ENCODE measurements at regions not wholly inside any gene's neighbourhood (a gene's known extent, or its start where the extent isn't known, plus 50 kb on each side); places are given as distances from the start of the nearest gene placed in this dataset.

DNA sequence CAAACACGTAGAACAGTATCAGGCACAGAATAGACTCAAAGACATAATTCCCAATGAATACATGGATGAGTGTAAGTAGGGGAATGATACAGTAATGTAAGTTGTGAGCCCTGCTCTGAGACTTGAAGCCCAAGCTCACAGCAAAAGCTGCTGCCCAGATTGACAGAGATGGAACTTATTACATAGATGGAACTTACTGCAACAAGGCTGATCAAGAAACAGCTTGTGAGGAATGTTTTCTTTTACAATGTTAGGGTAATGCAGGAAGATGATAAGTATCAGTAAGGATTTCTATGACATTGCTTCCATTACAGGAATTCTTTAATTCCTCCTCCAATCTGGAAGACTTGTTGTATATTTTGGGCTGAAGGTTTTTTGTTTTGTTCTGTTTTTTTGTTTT is 278.4 kb downstream of the IL15 start:
- ATAC-seq (no peak), DNase-seq (ENCODE audit: low read depth, low spot score) (no peak)
- Histone ChIP-seq H3K27ac (ENCODE audit: low read depth, low read length) (no peak overlapping the region), H3K36me3 (ENCODE audit: control insufficient read depth in 1 of 2, insufficient read depth in 2 of 2, low read length in 2 of 2) (no peaks in the 10 kb centered on the region), H3K27me3 (ENCODE audit: insufficient read depth, low read length) (no peaks in the 10 kb centered on the region), H2AFZ (ENCODE audit: low read depth, low read length, poor library complexity, severe bottlenecking) (no peak overlapping the region), H3K9me2 (ENCODE audit: insufficient read depth) (no peaks in the 10 kb centered on the region), H3K79me2 (ENCODE audit: insufficient read depth, low read length) (no peaks in the 10 kb centered on the region), H3K4me1 (ENCODE audit: control insufficient read depth in 1 of 2, insufficient read depth in 2 of 2, low read length in 2 of 2) (no peaks in the 10 kb centered on the region), H3K9me3 (ENCODE audit: control insufficient read depth in 1 of 2, insufficient read depth in 1 of 2, low read depth in 1 of 2, low read length in 2 of 2) (no peaks in the 10 kb centered on the region), H3K9ac (ENCODE audit: low read length) (no peak overlapping the region), H3K4me2 (ENCODE audit: low read length) (no peak overlapping the region), H4K20me1 (ENCODE audit: insufficient read depth) (no peaks in the 10 kb centered on the region), H3K4me3 (replicated peaks in 1 of 2; ENCODE audit: low read depth in 1 of 2, low read length in 2 of 2) (no peak overlapping the region)
- intact Hi-C loops (cut with micrococcal nuclease): no loop called here
- ChIA-PET POLR2A (no interaction called here), RAD21 (ENCODE audit: low non-redundant PET in 1 of 2, low total read pairs in 2 of 2, uncharacterized antibody in 2 of 2, unreplicated experiment in 2 of 2) (no interaction called here), CTCF (no interaction called here)
- BruUV-seq (replicated peaks): no TSS peak
- TF ChIP-seq ZFX (IDR thresholded peaks at IDR 0.05): no peak
- no peak for TF ChIP-seq EZH2phosphoT487 (IDR thresholded peaks at IDR 0.05; ENCODE audit: borderline replicate concordance)
- no peak for TF ChIP-seq SIN3A (IDR thresholded peaks at IDR 0.05; ENCODE audit: low read depth)
- no peak for TF ChIP-seq ZBTB33 (IDR thresholded peaks at IDR 0.05; ENCODE audit: extremely low read depth, insufficient replicate concordance, low read length)
- TF ChIP-seq, protein P1, sequence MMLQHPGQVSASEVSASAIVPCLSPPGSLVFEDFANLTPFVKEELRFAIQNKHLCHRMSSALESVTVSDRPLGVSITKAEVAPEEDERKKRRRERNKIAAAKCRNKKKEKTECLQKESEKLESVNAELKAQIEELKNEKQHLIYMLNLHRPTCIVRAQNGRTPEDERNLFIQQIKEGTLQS (IDR thresholded peaks at IDR 0.05): no peak
- TF ChIP-seq EZH2 (IDR thresholded peaks at IDR 0.05): no peak
- no peak for TF ChIP-seq MAX (IDR thresholded peaks at IDR 0.05)
- no peak for TF ChIP-seq RAD21 (IDR thresholded peaks at IDR 0.05; ENCODE audit: low read depth)
- no peak for TF ChIP-seq FOSL1 (IDR thresholded peaks at IDR 0.05; ENCODE audit: low read depth)
- TF ChIP-seq ELF1 (IDR thresholded peaks at IDR 0.05; ENCODE audit: borderline replicate concordance, low read depth): no peak
- TF ChIP-seq ZNF274 (IDR thresholded peaks at IDR 0.05; ENCODE audit: low read depth, low read length): no peak
- no peak for TF ChIP-seq POLR2AphosphoS5 (IDR thresholded peaks at IDR 0.05; ENCODE audit: low read depth, low read length)
- no peak for TF ChIP-seq SRF (IDR thresholded peaks at IDR 0.05; ENCODE audit: low read depth)
